Endothelial cell of umbilical vein (primary cell): ENCODE measurements at regions not wholly inside any gene's neighbourhood (a gene's known extent, or its start where the extent isn't known, plus 50 kb on each side); places are given as distances from the start of the nearest gene placed in this dataset.

ENCODE experiments used
- BruUV-seq: library from RNA; stranded (reverse); fragments of 400-500 nt; replicated peaks from 2 replicates; lab custom pipeline; 2021; lab: Mats Ljungman, UMichigan
- CTCF ChIA-PET: fragments of 300-600, 350-600 bp; sonication (Branson Sonifier 250); formaldehyde crosslinking; loops from one replicate; lab custom pipeline; 2021; ENCODE audit warnings: antibody characterized with exemption, inconsistent platforms; lab: Charles Lee
- POLR2A ChIA-PET: fragments of 300-600, 350-600 bp; sonication (Branson Sonifier 250); formaldehyde crosslinking; loops from one replicate; lab custom pipeline; 2021; ENCODE audit warnings: antibody characterized with exemption, inconsistent platforms; lab: Charles Lee
- DNase-seq: peaks from one replicate; pipeline ENCODE4 v3.0.0-alpha.2; 2011; ENCODE audit warnings: low read depth, low spot score
- FAIRE-seq: peaks from 2 replicates; lab custom pipeline; 2011; peaks lifted over from hg19 to GRCh38; lab: Jason Lieb, UNC
- H2AFZ ChIP-seq: 2 replicates; pipeline ENCODE4 v1.6.0; 2012; ENCODE audit warnings: low read depth, low read length, control low read depth, inconsistent platforms
- H3K27ac ChIP-seq: 2 replicates; pipeline ENCODE4 v1.5.1; 2011; ENCODE audit warnings: low read depth, mild to moderate bottlenecking, control low read depth, low read length, moderate library complexity; ENCODE audit not compliant: insufficient read depth
- H3K27me3 ChIP-seq, 2 experiments: 2 replicates each; pipeline versions ENCODE4 v1.6.0 to v1.6.1; 2011; ENCODE audit warnings: low read length in 2 of 2, mixed read lengths in 1 of 2; ENCODE audit not compliant: control insufficient read depth in 2 of 2, insufficient read depth in 2 of 2
- H3K36me3 ChIP-seq, 2 experiments: 2 replicates in 1 of 2; 3 replicates in 1 of 2; pipeline ENCODE4 v1.5.1; 2011; ENCODE audit warnings: low read length in 2 of 2, mild to moderate bottlenecking in 1 of 2, moderate library complexity in 1 of 2; ENCODE audit not compliant: control insufficient read depth in 2 of 2, insufficient read depth in 2 of 2; ENCODE audit errors: extremely low read depth in 1 of 2
- H3K4me1 ChIP-seq: 3 replicates; pipeline ENCODE4 v1.5.1; 2011; ENCODE audit warnings: mild to moderate bottlenecking, low read length; ENCODE audit not compliant: control insufficient read depth, insufficient read depth; ENCODE audit errors: extremely low read depth
- H3K4me2 ChIP-seq: 2 replicates; pipeline ENCODE4 v1.6.1; 2011; ENCODE audit warnings: low read length, control low read depth, mixed read lengths; ENCODE audit not compliant: insufficient read depth
- H3K4me3 ChIP-seq, 3 experiments: fragments of 200-600 bp in 1 of 3; sonication (generic), shearing (Covaris generic) in 1 of 3; replicated peaks in 1 of 3; 2 replicates each; pipeline ENCODE4 v1.5.1; 2011 to 2016; ENCODE audit warnings: control low read depth in 3 of 3, low read length in 3 of 3, mild to moderate bottlenecking in 2 of 3, inconsistent platforms in 1 of 3, low read depth in 1 of 3, moderate library complexity in 1 of 3; ENCODE audit not compliant: insufficient read depth in 1 of 3
- H3K79me2 ChIP-seq: 2 replicates; pipeline ENCODE4 v1.6.0; 2012; ENCODE audit warnings: low read length, inconsistent platforms; ENCODE audit not compliant: control insufficient read depth, insufficient read depth
- H3K9ac ChIP-seq: replicated peaks from 2 replicates; pipeline ENCODE3; 2011; ENCODE audit warnings: low read length, control low read depth; ENCODE audit not compliant: insufficient read depth; ENCODE audit errors: extremely low read depth
- H3K9me1 ChIP-seq: replicated peaks from 3 replicates; pipeline ENCODE4 v1.6.0; 2011; ENCODE audit warnings: mild to moderate bottlenecking, low read length; ENCODE audit not compliant: control insufficient read depth, insufficient read depth; ENCODE audit errors: extremely low read depth
- H3K9me3 ChIP-seq: replicated peaks from 2 replicates; pipeline ENCODE4 v1.5.1; 2012; ENCODE audit warnings: low read length, inconsistent platforms; ENCODE audit not compliant: control insufficient read depth, insufficient read depth
- H4K20me1 ChIP-seq: replicated peaks from 2 replicates; pipeline ENCODE3; 2011; ENCODE audit warnings: mild to moderate bottlenecking, low read length; ENCODE audit not compliant: control insufficient read depth, insufficient read depth; ENCODE audit errors: extremely low read depth
- EZH2 ChIP-seq: IDR thresholded peaks from 2 replicates; pipeline ENCODE4 v1.6.1; 2012; ENCODE audit warnings: borderline replicate concordance, low read depth, mild to moderate bottlenecking, moderate library complexity, low read length, inconsistent platforms; ENCODE audit not compliant: severe bottlenecking
- FOS ChIP-seq: IDR thresholded peaks from 2 replicates; pipeline ENCODE4 v1.6.1; 2011; ENCODE audit warnings: mild to moderate bottlenecking, low read length, moderate library complexity, borderline replicate concordance; ENCODE audit not compliant: insufficient read depth
- GATA2 ChIP-seq: IDR thresholded peaks from 2 replicates; pipeline ENCODE4 v1.7.0; 2011; ENCODE audit warnings: low read depth, mild to moderate bottlenecking, moderate library complexity, mixed read lengths, low read length; ENCODE audit not compliant: insufficient read length, insufficient read depth
- JUN ChIP-seq: IDR thresholded peaks from 2 replicates; pipeline ENCODE4 v1.6.1; 2011; ENCODE audit warnings: borderline replicate concordance, low read depth; ENCODE audit not compliant: insufficient read length, insufficient read depth
- MYC ChIP-seq: IDR thresholded peaks from one replicate; pipeline ENCODE4 v1.6.1; 2011; ENCODE audit warnings: mild to moderate bottlenecking, low read depth, low read length
- POLR2A ChIP-seq: IDR thresholded peaks from 2 replicates; pipeline ENCODE4 v1.6.1; 2012; ENCODE audit warnings: low read depth, mild to moderate bottlenecking, control low read depth, low read length
- POLR2AphosphoS5 ChIP-seq: IDR thresholded peaks from 2 replicates; pipeline ENCODE4 v1.6.1; 2012; ENCODE audit warnings: low read depth, mild to moderate bottlenecking, control low read depth, low read length, moderate library complexity; ENCODE audit not compliant: insufficient read depth
- dilution Hi-C: fragments of 300-500 bp; cut with MboI; formaldehyde crosslinking; loops from one replicate; pipeline ENCODE4 v1.15.0; 2019; ENCODE audit warnings: low sequenced_read_pairs; ENCODE audit not compliant: extremely low pct_ligation_motif_present
- intact Hi-C: fragments of 100-400 bp; cut with micrococcal nuclease; formaldehyde crosslinking; loops from one replicate; pipeline ENCODE4 v1.10.0; 2022
- TF ChIP-seq, protein P1 (sequence below): IDR thresholded peaks from 2 replicates; pipeline ENCODE4 v1.6.1; 2011; ENCODE audit not compliant: insufficient read depth, insufficient read length

DNA sequence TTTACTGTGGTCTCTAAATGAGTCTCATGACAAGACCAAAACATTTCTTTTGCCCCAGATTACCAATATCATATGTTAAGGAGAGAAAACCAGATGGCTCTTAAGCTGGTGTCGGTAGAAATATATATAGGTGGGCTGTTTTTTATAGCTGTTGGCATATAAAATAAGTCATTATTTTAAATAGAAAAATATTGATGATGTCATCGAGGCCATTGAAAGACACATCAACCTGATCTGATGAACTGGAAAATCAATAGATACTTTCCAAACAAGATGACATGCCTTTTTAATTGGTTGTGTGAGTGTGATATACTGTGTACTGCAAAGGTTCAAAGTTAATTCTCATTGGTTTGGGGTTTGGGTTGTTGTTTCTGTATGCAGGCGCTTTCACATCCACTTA lies 617.3 kb downstream of the CCDC171 start:
- Histone ChIP-seq H3K9me1 (no peaks in the 10 kb centered on the region), H3K27ac (no peak overlapping the region), H3K36me3 (no peaks in the 10 kb centered on the region), H3K27me3 (peaks cover 0 to 2% of the 10 kb centered on the region in 2 experiments), H3K4me2 (no peak overlapping the region), H3K4me3 (no peak overlapping the region), H2AFZ (no peak overlapping the region), H3K79me2 (no peaks in the 10 kb centered on the region), H3K9ac (no peak overlapping the region), H3K9me3 (no peaks in the 10 kb centered on the region), H3K4me1 (no peaks in the 10 kb centered on the region), H4K20me1 (no peaks in the 10 kb centered on the region)
- no TSS peak for BruUV-seq
- intact Hi-C loops (no loop called here), dilution Hi-C loops (no loop called here)
- DNase-seq (no peak), FAIRE-seq (no peak)
- ChIA-PET POLR2A (no interaction called here), CTCF (interaction anchor here (1.0 kb wide), 1 partner anchor 16 kb away, joined by 3 read pairs; no protein-coding TSS in a partner anchor)
- TF ChIP-seq FOS = no peak
- TF ChIP-seq POLR2A = no peak
- TF ChIP-seq POLR2AphosphoS5 = no peak
- TF ChIP-seq EZH2 = no peak
- TF ChIP-seq GATA2 = no peak
- TF ChIP-seq, protein P1, sequence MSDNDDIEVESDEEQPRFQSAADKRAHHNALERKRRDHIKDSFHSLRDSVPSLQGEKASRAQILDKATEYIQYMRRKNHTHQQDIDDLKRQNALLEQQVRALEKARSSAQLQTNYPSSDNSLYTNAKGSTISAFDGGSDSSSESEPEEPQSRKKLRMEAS = no peak
- TF ChIP-seq JUN = no peak
- TF ChIP-seq MYC = no peak

- no TSS peak for BruUV-seq
- POLR2A ChIA-PET = no interaction called here
- DNase-seq = no peak
- dilution Hi-C loops (no loop called here), intact Hi-C loops (no loop called here)
- no peak overlapping the region for H3K27ac ChIP-seq
- no peaks in the 10 kb centered on the region for H3K27me3 ChIP-seq
- H3K9me3 ChIP-seq = no peaks in the 10 kb centered on the region
- no peak overlapping the region for H3K4me3 ChIP-seq
- no peak for TF ChIP-seq FOS
- CTCF ChIA-PET = interaction anchor here (0.7 to 1.6 kb wide), 2 partner anchors 18 kb away, joined by 3 to 7 read pairs; no protein-coding TSS in a partner anchor
- H3K36me3 ChIP-seq = no peaks in the 10 kb centered on the region
- H3K4me1 ChIP-seq = no peaks in the 10 kb centered on the region
- H2AFZ ChIP-seq = no peak overlapping the region
- H3K79me2 ChIP-seq = no peaks in the 10 kb centered on the region
- no peak overlapping the region for H3K4me2 ChIP-seq
- FAIRE-seq = no peak
- no peaks in the 10 kb centered on the region for H4K20me1 ChIP-seq
- H3K9me1 ChIP-seq = no peaks in the 10 kb centered on the region
- H3K9ac ChIP-seq = no peak overlapping the region
Observed at GRCh38 chr9:16171911-16172310, 619.1 kb downstream of the CCDC171 start.
